GM23338 (cell line): ENCODE measurements at regions not wholly inside any gene's neighbourhood (a gene's known extent, or its start where the extent isn't known, plus 50 kb on each side); places are given as distances from the start of the nearest gene placed in this dataset.

Experiments used
- CREB1 ChIP-seq: fragments of 250-450 bp; sonication (Bioruptor Pico); IDR thresholded peaks from 2 replicates; pipeline ENCODE4 v1.5.0; 2020; ENCODE audit warnings: low read depth, mild to moderate bottlenecking, moderate library complexity
- EZH2 ChIP-seq: fragments of 200-600 bp; sonication (generic); IDR thresholded peaks from one replicate; pipeline ENCODE4 v1.8.0; 2017; ENCODE audit warnings: antibody characterized with exemption, mild to moderate bottlenecking, low read depth; ENCODE audit not compliant: unreplicated experiment
- EZH2phosphoT487 ChIP-seq: fragments of 200-600 bp; sonication (generic); IDR thresholded peaks from one replicate; pipeline ENCODE4 v1.8.1; 2018; ENCODE audit warnings: antibody characterized with exemption; ENCODE audit not compliant: unreplicated experiment
- JUNB ChIP-seq: IDR thresholded peaks from one replicate; pipeline ENCODE4 v1.6.1; 2016; ENCODE audit warnings: antibody characterized with exemption; ENCODE audit not compliant: unreplicated experiment
- NANOG ChIP-seq: IDR thresholded peaks from 2 replicates; pipeline ENCODE4 v1.6.1; 2016; ENCODE audit warnings: antibody characterized with exemption, borderline replicate concordance
- POLR2AphosphoS5 ChIP-seq: IDR thresholded peaks from 2 replicates; pipeline ENCODE4 v1.6.1; 2016; ENCODE audit warnings: antibody characterized with exemption, low read depth
- REST ChIP-seq: IDR thresholded peaks from one replicate; pipeline ENCODE4 v1.6.1; 2018; ENCODE audit warnings: antibody characterized with exemption; ENCODE audit not compliant: unreplicated experiment
- STAT1 ChIP-seq: IDR thresholded peaks from one replicate; pipeline ENCODE4 v1.6.1; 2016; ENCODE audit warnings: antibody characterized with exemption; ENCODE audit not compliant: unreplicated experiment
- ZNF331 ChIP-seq: fragments of 250-450 bp; sonication (Bioruptor Pico); IDR thresholded peaks from 2 replicates; pipeline ENCODE4 v1.5.0; 2020; ENCODE audit warnings: low read depth, mild to moderate bottlenecking, moderate library complexity
- ZNF462 ChIP-seq: fragments of 250-450 bp; sonication (Bioruptor Pico); IDR thresholded peaks from 2 replicates; pipeline ENCODE4 v1.5.0; 2020; ENCODE audit warnings: mild to moderate bottlenecking, moderate library complexity
- TF ChIP-seq, protein P1 (sequence below): IDR thresholded peaks from 2 replicates; pipeline ENCODE4 v1.6.1; 2016; ENCODE audit warnings: antibody characterized with exemption
- TF ChIP-seq, protein P2 (sequence below), 2 experiments: fragments of 200-600 bp in 1 of 2; sonication (generic) in 1 of 2; conservative IDR thresholded peaks; 2 replicates each; pipeline versions ENCODE4 v1.5.1 to v1.6.1; 2016 to 2017; ENCODE audit warnings: antibody characterized with exemption in 2 of 2, low read depth in 2 of 2, mild to moderate bottlenecking in 2 of 2, moderate library complexity in 1 of 2

- TF ChIP-seq, protein P1, sequence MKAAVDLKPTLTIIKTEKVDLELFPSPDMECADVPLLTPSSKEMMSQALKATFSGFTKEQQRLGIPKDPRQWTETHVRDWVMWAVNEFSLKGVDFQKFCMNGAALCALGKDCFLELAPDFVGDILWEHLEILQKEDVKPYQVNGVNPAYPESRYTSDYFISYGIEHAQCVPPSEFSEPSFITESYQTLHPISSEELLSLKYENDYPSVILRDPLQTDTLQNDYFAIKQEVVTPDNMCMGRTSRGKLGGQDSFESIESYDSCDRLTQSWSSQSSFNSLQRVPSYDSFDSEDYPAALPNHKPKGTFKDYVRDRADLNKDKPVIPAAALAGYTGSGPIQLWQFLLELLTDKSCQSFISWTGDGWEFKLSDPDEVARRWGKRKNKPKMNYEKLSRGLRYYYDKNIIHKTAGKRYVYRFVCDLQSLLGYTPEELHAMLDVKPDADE: no peak
- TF ChIP-seq, protein P2, sequence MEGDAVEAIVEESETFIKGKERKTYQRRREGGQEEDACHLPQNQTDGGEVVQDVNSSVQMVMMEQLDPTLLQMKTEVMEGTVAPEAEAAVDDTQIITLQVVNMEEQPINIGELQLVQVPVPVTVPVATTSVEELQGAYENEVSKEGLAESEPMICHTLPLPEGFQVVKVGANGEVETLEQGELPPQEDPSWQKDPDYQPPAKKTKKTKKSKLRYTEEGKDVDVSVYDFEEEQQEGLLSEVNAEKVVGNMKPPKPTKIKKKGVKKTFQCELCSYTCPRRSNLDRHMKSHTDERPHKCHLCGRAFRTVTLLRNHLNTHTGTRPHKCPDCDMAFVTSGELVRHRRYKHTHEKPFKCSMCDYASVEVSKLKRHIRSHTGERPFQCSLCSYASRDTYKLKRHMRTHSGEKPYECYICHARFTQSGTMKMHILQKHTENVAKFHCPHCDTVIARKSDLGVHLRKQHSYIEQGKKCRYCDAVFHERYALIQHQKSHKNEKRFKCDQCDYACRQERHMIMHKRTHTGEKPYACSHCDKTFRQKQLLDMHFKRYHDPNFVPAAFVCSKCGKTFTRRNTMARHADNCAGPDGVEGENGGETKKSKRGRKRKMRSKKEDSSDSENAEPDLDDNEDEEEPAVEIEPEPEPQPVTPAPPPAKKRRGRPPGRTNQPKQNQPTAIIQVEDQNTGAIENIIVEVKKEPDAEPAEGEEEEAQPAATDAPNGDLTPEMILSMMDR (conservative IDR thresholded peaks at IDR 0.05; ENCODE audit: low read depth in 2 of 2): no peak
- TF ChIP-seq REST (no peak), CREB1 (CRISPR knock-in tag) (no peak), EZH2 (no peak), NANOG (no peak), POLR2AphosphoS5 (no peak), ZNF462 (CRISPR knock-in tag) (no peak), EZH2phosphoT487 (no peak), ZNF331 (CRISPR knock-in tag) (no peak), JUNB (no peak), STAT1 (no peak)
These were observed 479.4 kb downstream of the VRK1 start for GRCh38 chr14:97276573-97276972.
